Muscle layer of colon (tissue), 2 donors: ENCODE measurements at regions not wholly inside any gene's neighbourhood (a gene's known extent, or its start where the extent isn't known, plus 50 kb on each side); places are given as distances from the start of the nearest gene placed in this dataset.

ENCODE experiments used
- H3K27ac ChIP-seq: one replicate; pipeline ENCODE4 v1.7.0; 2013; ENCODE audit warnings: low read depth, mild to moderate bottlenecking, low read length, moderate library complexity
- H3K27me3 ChIP-seq, 2 donors: one replicate each; pipeline ENCODE4 v1.7.0; 2013; ENCODE audit warnings: low read length in 2 of 2, mild to moderate bottlenecking in 2 of 2; ENCODE audit not compliant: insufficient read depth in 2 of 2, control insufficient read depth in 1 of 2
- H3K36me3 ChIP-seq: one replicate; pipeline ENCODE4 v1.7.0; 2013; ENCODE audit warnings: mild to moderate bottlenecking, low read length; ENCODE audit not compliant: insufficient read depth
- H3K4me1 ChIP-seq: one replicate; pipeline ENCODE4 v1.7.0; 2013; ENCODE audit warnings: mild to moderate bottlenecking, low read length; ENCODE audit not compliant: insufficient read depth
- H3K4me3 ChIP-seq, 2 donors: one replicate each; pipeline ENCODE4 v1.7.0; 2013; ENCODE audit warnings: low read length in 2 of 2, low read depth in 1 of 2, mild to moderate bottlenecking in 1 of 2, moderate library complexity in 1 of 2
- H3K9ac ChIP-seq: one replicate; pipeline ENCODE4 v1.7.0; 2013; ENCODE audit warnings: low read length
- H3K9me3 ChIP-seq: one replicate; pipeline ENCODE4 v1.7.0; 2013; ENCODE audit warnings: mild to moderate bottlenecking, low read length
- donor health status: abdominal sarcoma.
- donor health status: Adenocarcinoma of cecum.

- H3K4me3 ChIP-seq, result no peak overlapping the region
- H3K9ac ChIP-seq, result no peak overlapping the region
- H3K36me3 ChIP-seq, result no peaks in the 10 kb centered on the region
- H3K4me1 ChIP-seq, result no peaks in the 10 kb centered on the region
- no peak overlapping the region for H3K27ac ChIP-seq
- no peaks in the 10 kb centered on the region for H3K9me3 ChIP-seq
- no peaks in the 10 kb centered on the region for H3K27me3 ChIP-seq
These were observed 667.4 kb upstream of the WWC1 start for GRCh38 chr5:167624053-167624452.

- Histone ChIP-seq H3K27me3 (no peaks in the 10 kb centered on the region), H3K27ac (no peak overlapping the region), H3K9ac (no peak overlapping the region), H3K4me3 (no peak overlapping the region), H3K9me3 (no peaks in the 10 kb centered on the region), H3K4me1 (no peaks in the 10 kb centered on the region), H3K36me3 (no peaks in the 10 kb centered on the region)
These were observed 664.9 kb upstream of the WWC1 start for GRCh38 chr5:167626341-167627123.

- no peaks in the 10 kb centered on the region for H3K9me3 ChIP-seq
- no peaks in the 10 kb centered on the region for H3K36me3 ChIP-seq
- no peak overlapping the region for H3K4me3 ChIP-seq
- H3K4me1 ChIP-seq, result no peaks in the 10 kb centered on the region
- no peak overlapping the region for H3K9ac ChIP-seq
- H3K27me3 ChIP-seq, result no peaks in the 10 kb centered on the region
- no peak overlapping the region for H3K27ac ChIP-seq
These were observed 661.8 kb upstream of the WWC1 start for GRCh38 chr5:167629634-167630033.

GRCh38 chr5:167631191-167631590, 660.3 kb upstream of the WWC1 start:
- no peaks in the 10 kb centered on the region for H3K4me1 ChIP-seq
- no peak overlapping the region for H3K4me3 ChIP-seq
- no peaks in the 10 kb centered on the region for H3K36me3 ChIP-seq
- no peaks in the 10 kb centered on the region for H3K27me3 ChIP-seq
- no peaks in the 10 kb centered on the region for H3K9me3 ChIP-seq
- H3K27ac ChIP-seq, result no peak overlapping the region
- H3K9ac ChIP-seq, result no peak overlapping the region

GRCh38 chr5:167633114-167633513, 658.3 kb upstream of the WWC1 start:
- no peak overlapping the region for H3K27ac ChIP-seq

GRCh38 chr5:167633931-167634341, 657.5 kb upstream of the WWC1 start:
- H3K4me3 ChIP-seq, result no peak overlapping the region
- no peaks in the 10 kb centered on the region for H3K4me1 ChIP-seq
- no peak overlapping the region for H3K27ac ChIP-seq
- H3K9me3 ChIP-seq, result no peaks in the 10 kb centered on the region
- H3K36me3 ChIP-seq, result no peaks in the 10 kb centered on the region
- H3K9ac ChIP-seq, result no peak overlapping the region
- no peaks in the 10 kb centered on the region for H3K27me3 ChIP-seq

More at GRCh38 chr5:167633114-167633513, 658.3 kb upstream of the WWC1 start:
- H3K9me3 ChIP-seq, result no peaks in the 10 kb centered on the region
- no peaks in the 10 kb centered on the region for H3K4me1 ChIP-seq
- H3K9ac ChIP-seq, result no peak overlapping the region
- H3K27me3 ChIP-seq, result no peaks in the 10 kb centered on the region
- H3K4me3 ChIP-seq, result no peak overlapping the region
- H3K36me3 ChIP-seq, result no peaks in the 10 kb centered on the region

- H3K4me1 ChIP-seq, result no peaks in the 10 kb centered on the region
- H3K9me3 ChIP-seq, result no peaks in the 10 kb centered on the region
- no peak overlapping the region for H3K9ac ChIP-seq
- no peaks in the 10 kb centered on the region for H3K36me3 ChIP-seq
- H3K27me3 ChIP-seq, result no peaks in the 10 kb centered on the region
- no peak overlapping the region for H3K4me3 ChIP-seq
- no peak overlapping the region for H3K27ac ChIP-seq
These were observed 657.0 kb upstream of the WWC1 start for GRCh38 chr5:167634432-167634831.

GRCh38 chr5:167638816-167639215, 652.6 kb upstream of the WWC1 start:
- Histone ChIP-seq H3K36me3 (no peaks in the 10 kb centered on the region), H3K9ac (no peak overlapping the region), H3K4me1 (no peaks in the 10 kb centered on the region), H3K27me3 (no peaks in the 10 kb centered on the region), H3K27ac (no peak overlapping the region), H3K9me3 (no peaks in the 10 kb centered on the region), H3K4me3 (no peak overlapping the region)

- Histone ChIP-seq H3K4me3 (no peak overlapping the region), H3K4me1 (no peaks in the 10 kb centered on the region), H3K27ac (no peak overlapping the region), H3K36me3 (no peaks in the 10 kb centered on the region), H3K9me3 (no peaks in the 10 kb centered on the region), H3K27me3 (no peaks in the 10 kb centered on the region), H3K9ac (no peak overlapping the region)
These were observed 652.2 kb upstream of the WWC1 start for GRCh38 chr5:167639273-167639672.

GRCh38 chr5:167639766-167640165, 651.7 kb upstream of the WWC1 start:
- H3K9ac ChIP-seq, result no peak overlapping the region
- H3K27ac ChIP-seq, result no peak overlapping the region
- no peaks in the 10 kb centered on the region for H3K4me1 ChIP-seq
- H3K36me3 ChIP-seq, result no peaks in the 10 kb centered on the region
- H3K27me3 ChIP-seq, result no peaks in the 10 kb centered on the region
- no peaks in the 10 kb centered on the region for H3K9me3 ChIP-seq
- H3K4me3 ChIP-seq, result no peak overlapping the region

GRCh38 chr5:167642181-167642580, 649.3 kb upstream of the WWC1 start:
- Histone ChIP-seq H3K9me3 (no peaks in the 10 kb centered on the region), H3K36me3 (no peaks in the 10 kb centered on the region), H3K27me3 (no peaks in the 10 kb centered on the region), H3K9ac (no peak overlapping the region), H3K27ac (no peak overlapping the region), H3K4me3 (no peak overlapping the region), H3K4me1 (no peaks in the 10 kb centered on the region)
